A673 (cell line): ENCODE measurements at regions not wholly inside any gene's neighbourhood (a gene's known extent, or its start where the extent isn't known, plus 50 kb on each side); places are given as distances from the start of the nearest gene placed in this dataset.

Source experiments
- EZH2 ChIP-seq: fragments of 200-600 bp; sonication (generic); IDR thresholded peaks from 2 replicates; pipeline ENCODE4 v1.6.1; 2017; ENCODE audit warnings: borderline replicate concordance, low read depth, mild to moderate bottlenecking, mixed read lengths, antibody characterized with exemption, low read length; ENCODE audit not compliant: poor library complexity, severe bottlenecking
- TF ChIP-seq, protein P1 (sequence below): fragments of 300-800, 200-600 bp; sonication (generic); conservative IDR thresholded peaks from 2 replicates; pipeline ENCODE4 v1.5.1; 2017; ENCODE audit warnings: low read depth, mild to moderate bottlenecking, antibody characterized with exemption, low read length, moderate library complexity, mixed read lengths

DNA sequence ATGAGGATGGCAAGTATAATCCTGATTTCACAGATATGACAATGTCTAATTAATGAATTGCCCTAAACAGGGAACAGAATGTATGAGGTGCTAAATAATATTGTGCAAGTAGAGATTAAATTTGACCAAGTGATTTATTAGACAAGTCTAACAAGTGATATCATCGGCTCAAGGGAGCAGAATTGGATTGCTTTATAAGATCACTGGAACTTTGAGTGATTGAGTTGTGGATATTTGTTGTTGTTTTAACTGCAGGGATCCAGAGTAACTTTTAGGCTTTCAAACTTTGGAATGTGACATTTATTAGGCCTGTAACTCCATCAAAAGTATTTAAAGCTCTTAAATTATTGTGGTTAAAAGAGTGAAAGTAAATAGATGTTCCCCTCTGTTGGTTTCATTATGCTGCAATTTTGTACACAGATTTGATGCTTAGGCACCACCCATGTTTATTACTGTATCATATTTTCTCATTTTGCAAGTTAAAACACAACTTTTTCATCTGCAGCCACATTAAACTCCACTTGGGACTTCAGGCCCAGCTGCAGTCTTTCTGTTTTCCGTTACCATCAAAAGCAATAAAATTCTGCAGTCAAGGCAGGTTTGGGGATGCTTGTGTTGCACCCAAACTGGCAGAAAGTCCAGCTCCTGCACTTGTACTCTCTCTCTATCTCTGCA, 206.6 kb downstream of the HLX start:
- TF ChIP-seq, protein P1, sequence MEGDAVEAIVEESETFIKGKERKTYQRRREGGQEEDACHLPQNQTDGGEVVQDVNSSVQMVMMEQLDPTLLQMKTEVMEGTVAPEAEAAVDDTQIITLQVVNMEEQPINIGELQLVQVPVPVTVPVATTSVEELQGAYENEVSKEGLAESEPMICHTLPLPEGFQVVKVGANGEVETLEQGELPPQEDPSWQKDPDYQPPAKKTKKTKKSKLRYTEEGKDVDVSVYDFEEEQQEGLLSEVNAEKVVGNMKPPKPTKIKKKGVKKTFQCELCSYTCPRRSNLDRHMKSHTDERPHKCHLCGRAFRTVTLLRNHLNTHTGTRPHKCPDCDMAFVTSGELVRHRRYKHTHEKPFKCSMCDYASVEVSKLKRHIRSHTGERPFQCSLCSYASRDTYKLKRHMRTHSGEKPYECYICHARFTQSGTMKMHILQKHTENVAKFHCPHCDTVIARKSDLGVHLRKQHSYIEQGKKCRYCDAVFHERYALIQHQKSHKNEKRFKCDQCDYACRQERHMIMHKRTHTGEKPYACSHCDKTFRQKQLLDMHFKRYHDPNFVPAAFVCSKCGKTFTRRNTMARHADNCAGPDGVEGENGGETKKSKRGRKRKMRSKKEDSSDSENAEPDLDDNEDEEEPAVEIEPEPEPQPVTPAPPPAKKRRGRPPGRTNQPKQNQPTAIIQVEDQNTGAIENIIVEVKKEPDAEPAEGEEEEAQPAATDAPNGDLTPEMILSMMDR = no peak
- no peak for TF ChIP-seq EZH2
